Small intestine (tissue), 7 donors: ENCODE measurements at regions not wholly inside any gene's neighbourhood (a gene's known extent, or its start where the extent isn't known, plus 50 kb on each side); places are given as distances from the start of the nearest gene placed in this dataset.

ENCODE experiments used
- DNase-seq, 2 donors: peaks; one replicate each; pipeline versions ENCODE4 v3.0.0 to v3.0.0-alpha.2; 2013
- FAIRE-seq: peaks from 2 replicates; lab custom pipeline; 2012; peaks lifted over from hg19 to GRCh38; lab: Jason Lieb, UNC
- H3K27ac ChIP-seq, 3 donors: one replicate each; pipeline ENCODE4 v1.5.1; 2013; ENCODE audit warnings: low read length in 2 of 3, mild to moderate bottlenecking in 2 of 3, control low read depth in 1 of 3, inconsistent platforms in 1 of 3, low read depth in 1 of 3, moderate library complexity in 1 of 3
- H3K27me3 ChIP-seq, 3 donors: one replicate each; pipeline ENCODE4 v1.6.1; 2013; ENCODE audit warnings: low read length in 3 of 3, inconsistent platforms in 1 of 3; ENCODE audit not compliant: control insufficient read depth in 3 of 3, insufficient read depth in 3 of 3
- H3K36me3 ChIP-seq, 3 donors: one replicate each; pipeline ENCODE4 v1.6.1; 2013; ENCODE audit warnings: low read length in 3 of 3, inconsistent platforms in 1 of 3, low read depth in 1 of 3, mild to moderate bottlenecking in 1 of 3, moderate library complexity in 1 of 3; ENCODE audit not compliant: control insufficient read depth in 3 of 3, insufficient read depth in 2 of 3
- H3K4me1 ChIP-seq, 3 donors: one replicate each; pipeline ENCODE4 v1.6.1; 2013; ENCODE audit warnings: low read length in 2 of 3, inconsistent platforms in 1 of 3, low read depth in 1 of 3, mild to moderate bottlenecking in 1 of 3, moderate library complexity in 1 of 3; ENCODE audit not compliant: control insufficient read depth in 3 of 3, insufficient read depth in 2 of 3
- H3K4me3 ChIP-seq, 3 donors: one replicate each; pipeline ENCODE4 v1.5.1; 2013; ENCODE audit warnings: low read length in 3 of 3, control low read depth in 1 of 3, inconsistent platforms in 1 of 3, low read depth in 1 of 3, mild to moderate bottlenecking in 1 of 3, moderate library complexity in 1 of 3
- H3K9me3 ChIP-seq, 2 donors: one replicate each; pipeline ENCODE4 v1.6.1; 2013; ENCODE audit warnings: low read depth in 1 of 2, low read length in 1 of 2; ENCODE audit not compliant: control insufficient read depth in 2 of 2, insufficient read depth in 1 of 2
- WGBS, 3 donors: extraction: QIAGEN DNeasy Blood & Tissue Kit; methylation state at CpG; one replicate each; pipeline ENCODE4 v1.1.7; 2013; 5-methylcytosine and 5-hydroxymethylcytosine counted together
- donor health status: healthy with polysubstance abuse.
- donor health status: control.
- donor health status: control.
- donor health status: Bipolar disorder and iron deficiency.
- donor health status: healthy.

GRCh38 chr7:114112806-114113205 lies 194.0 kb upstream of the PPP1R3A start:
- FAIRE-seq (no peak), DNase-seq (no peak)
- Histone ChIP-seq H3K4me1 (no peaks in the 10 kb centered on the region), H3K36me3 (peaks cover 0 to 5% (median 0%) of the 10 kb centered on the region in 3 donors), H3K27me3 (no peaks in the 10 kb centered on the region), H3K9me3 (no peaks in the 10 kb centered on the region), H3K4me3 (no peak overlapping the region), H3K27ac (no peak overlapping the region)
- 77 to 84% (median 78%) methylated on average over 3 of the region's 3 CpGs for WGBS, 3 donors

GRCh38 chr7:114110666-114111065 lies 191.9 kb upstream of the PPP1R3A start:
- H3K27ac ChIP-seq = no peak overlapping the region
- DNase-seq (no peak), FAIRE-seq (no peak)
- H3K4me1 ChIP-seq = no peaks in the 10 kb centered on the region
- H3K9me3 ChIP-seq = no peaks in the 10 kb centered on the region
- peaks cover 0 to 5% (median 0%) of the 10 kb centered on the region in 3 donors for H3K36me3 ChIP-seq
- H3K27me3 ChIP-seq = no peaks in the 10 kb centered on the region
- H3K4me3 ChIP-seq = no peak overlapping the region

DNA sequence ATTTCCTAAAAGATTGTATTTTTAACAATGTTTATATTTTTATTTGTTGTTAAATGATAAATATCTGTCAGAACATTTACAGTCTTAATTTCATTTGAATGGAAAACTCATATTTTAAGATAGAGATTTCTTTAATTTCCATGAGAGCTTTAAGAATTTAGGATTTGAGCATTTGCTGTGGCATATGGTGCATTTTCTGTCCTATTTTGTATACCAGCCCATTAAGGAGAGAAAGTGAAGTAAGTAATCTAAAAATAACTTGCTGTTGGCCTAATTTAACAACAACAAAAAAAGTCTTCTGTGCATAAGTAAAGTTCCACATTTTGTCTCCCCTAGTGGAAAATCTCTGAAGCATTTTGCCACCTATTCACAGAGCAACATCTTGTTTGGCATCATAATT lies 190.9 kb upstream of the PPP1R3A start:
- FAIRE-seq = no peak

GRCh38 chr7:114109304-114109703 lies 190.5 kb upstream of the PPP1R3A start:
- WGBS, 3 donors = 81 to 92% (median 89%) methylated on average over 1 of the region's 1 CpG
- DNase-seq (no peak), FAIRE-seq (peak; percentile 90)
- no peaks in the 10 kb centered on the region for H3K4me1 ChIP-seq
- no peak overlapping the region for H3K27ac ChIP-seq
- H3K27me3 ChIP-seq = no peaks in the 10 kb centered on the region
- H3K36me3 ChIP-seq = peaks cover 0 to 5% (median 0%) of the 10 kb centered on the region in 3 donors
- no peaks in the 10 kb centered on the region for H3K9me3 ChIP-seq
- H3K4me3 ChIP-seq = no peak overlapping the region

More for the DNA sequence above, 190.9 kb upstream of the PPP1R3A start:
- Histone ChIP-seq H3K36me3 (peaks cover 0 to 5% (median 0%) of the 10 kb centered on the region in 3 donors), H3K4me3 (no peak overlapping the region), H3K27me3 (no peaks in the 10 kb centered on the region), H3K4me1 (no peaks in the 10 kb centered on the region), H3K9me3 (no peaks in the 10 kb centered on the region), H3K27ac (no peak overlapping the region)
- DNase-seq = no peak

DNA sequence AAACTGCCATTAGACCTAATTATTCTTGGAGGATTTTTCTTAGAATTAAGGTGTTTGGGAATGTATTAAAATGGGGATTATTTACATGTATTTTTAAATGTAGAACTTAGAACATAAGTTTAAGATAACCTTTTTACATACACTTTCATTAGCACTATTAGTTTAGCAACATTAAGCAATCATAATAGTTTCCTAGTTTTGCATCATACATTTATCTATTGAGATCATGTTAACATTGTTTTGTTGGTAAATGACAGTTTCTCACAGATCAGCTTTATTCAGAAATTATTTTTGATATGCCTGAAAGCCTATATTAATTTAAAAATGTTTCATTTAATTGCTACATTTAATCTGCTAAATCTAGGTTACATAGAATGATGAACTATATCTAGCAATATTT lies 189.7 kb upstream of the PPP1R3A start:
- Histone ChIP-seq H3K4me1 (no peaks in the 10 kb centered on the region), H3K27me3 (no peaks in the 10 kb centered on the region), H3K36me3 (peaks cover 0 to 3% (median 0%) of the 10 kb centered on the region in 3 donors), H3K27ac (no peak overlapping the region), H3K9me3 (no peaks in the 10 kb centered on the region), H3K4me3 (no peak overlapping the region)
- no peak for DNase-seq
- FAIRE-seq = peak; percentile 67

DNA sequence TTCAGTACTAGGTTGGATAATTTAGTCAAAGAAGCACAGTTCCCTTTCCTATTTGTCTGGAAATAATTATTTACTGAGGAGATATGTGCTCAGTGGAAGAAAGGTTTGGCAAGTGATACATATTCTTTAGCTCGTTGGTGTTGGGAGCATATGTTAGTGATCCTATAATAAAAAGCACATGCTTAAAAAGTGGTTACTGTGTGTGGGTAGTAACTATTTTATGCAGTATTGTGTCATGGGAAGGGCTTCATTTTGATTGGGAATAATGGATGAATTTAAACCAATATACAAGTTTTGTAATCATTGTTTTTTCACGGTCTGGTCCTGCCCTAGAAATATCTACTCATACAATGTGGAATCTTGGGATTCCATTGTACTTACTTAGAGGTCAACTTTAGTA lies 188.7 kb upstream of the PPP1R3A start:
- Histone ChIP-seq H3K36me3 (no peaks in the 10 kb centered on the region), H3K27ac (no peak overlapping the region), H3K4me1 (peaks cover 0 to 2% (median 0%) of the 10 kb centered on the region in 3 donors), H3K9me3 (no peaks in the 10 kb centered on the region), H3K4me3 (no peak overlapping the region), H3K27me3 (no peaks in the 10 kb centered on the region)
- no peak for DNase-seq
- FAIRE-seq = no peak
- 68 to 85% (median 72%) methylated on average over 2 of the region's 2 CpGs for WGBS, 3 donors

DNA sequence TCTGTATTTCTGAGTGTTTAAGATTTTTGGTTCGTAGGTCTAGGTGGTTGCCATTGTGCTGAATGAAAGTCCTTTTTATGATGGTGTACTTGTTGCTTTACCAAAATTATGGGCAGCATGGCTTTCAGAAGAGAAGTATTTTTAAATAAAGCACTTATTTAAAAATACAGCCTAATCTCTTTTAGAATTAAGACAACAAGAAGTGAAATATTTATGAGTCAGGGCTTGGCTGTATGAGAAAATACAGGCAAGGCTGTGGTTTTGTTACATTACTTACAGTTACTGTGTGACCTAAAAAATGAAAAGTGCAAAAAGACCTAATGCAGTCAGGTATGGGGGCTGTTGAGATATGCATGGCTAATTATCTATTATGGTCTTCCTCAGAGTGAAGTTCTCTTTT lies 185.2 kb upstream of the PPP1R3A start:
- no peak for DNase-seq
- no peaks in the 10 kb centered on the region for H3K27me3 ChIP-seq
- no peak overlapping the region for H3K4me3 ChIP-seq
- no peak overlapping the region for H3K27ac ChIP-seq
- H3K36me3 ChIP-seq = no peaks in the 10 kb centered on the region
- 80 to 89% (median 82%) methylated on average over 1 of the region's 1 CpG for WGBS, 3 donors
- FAIRE-seq = no peak
- H3K4me1 ChIP-seq = peaks cover 0 to 2% (median 0%) of the 10 kb centered on the region in 3 donors
- H3K9me3 ChIP-seq = no peaks in the 10 kb centered on the region

DNA sequence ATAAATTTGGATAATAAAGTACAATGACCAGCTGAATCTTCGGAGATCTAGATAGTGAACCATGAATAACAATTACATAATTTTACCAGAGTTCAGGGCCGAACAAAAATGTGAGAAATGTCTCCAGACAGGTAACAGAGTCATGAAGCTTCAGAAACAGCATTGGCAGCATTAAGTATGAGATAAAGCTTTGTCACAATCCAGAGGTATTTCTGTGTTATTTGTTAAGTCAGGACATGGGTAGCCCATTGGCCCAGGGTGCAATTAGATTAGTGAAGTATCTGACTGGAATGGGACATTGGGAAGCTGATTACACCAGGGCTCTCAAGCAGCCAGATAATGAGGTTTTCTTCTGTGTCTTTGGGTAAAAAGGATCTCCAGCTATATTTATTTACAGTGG lies 184.2 kb upstream of the PPP1R3A start:
- Histone ChIP-seq H3K36me3 (no peaks in the 10 kb centered on the region), H3K27me3 (no peaks in the 10 kb centered on the region), H3K27ac (no peak overlapping the region), H3K4me3 (no peak overlapping the region), H3K4me1 (peaks cover 0 to 2% (median 0%) of the 10 kb centered on the region in 3 donors), H3K9me3 (no peaks in the 10 kb centered on the region)
- DNase-seq (no peak), FAIRE-seq (no peak)
- 10 to 56% (median 33%) methylated on average over 2 of the region's 2 CpGs for WGBS, 3 donors

- no peak for DNase-seq
- 89 to 94% (median 92%) methylated on average over 1 of the region's 1 CpG for WGBS, 3 donors
- no peak overlapping the region for H3K4me3 ChIP-seq
- H3K9me3 ChIP-seq = no peaks in the 10 kb centered on the region
- H3K36me3 ChIP-seq = no peaks in the 10 kb centered on the region
- peaks cover 0 to 2% (median 0%) of the 10 kb centered on the region in 3 donors for H3K4me1 ChIP-seq
- no peak overlapping the region for H3K27ac ChIP-seq
- no peaks in the 10 kb centered on the region for H3K27me3 ChIP-seq
- FAIRE-seq = no peak
Observed at GRCh38 chr7:114102131-114102530, 183.3 kb upstream of the PPP1R3A start.
